GM13976 (cell line): ENCODE measurements at regions not wholly inside any gene's neighbourhood (a gene's known extent, or its start where the extent isn't known, plus 50 kb on each side); places are given as distances from the start of the nearest gene placed in this dataset.
A peak's percentile ranks its signal among the peaks of the same experiment; 100 is the strongest.
"Not testable (repeated sequence)": the region's sequence is repeated elsewhere in the genome, so short reads cannot be mapped to it uniquely, and the experiment has no call there.

Experiments used
- DNase-seq: peaks from one replicate; pipeline ENCODE4 v3.0.0; 2012; ENCODE audit warnings: low spot score
- CTCF ChIP-seq: IDR thresholded peaks from 2 replicates; pipeline ENCODE4 v1.5.1; 2012; ENCODE audit warnings: borderline replicate concordance, mild to moderate bottlenecking; ENCODE audit not compliant: insufficient read depth; ENCODE audit errors: extremely low read depth, missing control alignments, control extremely low read depth
- in situ Hi-C: fragments of 300-500 bp; cut with MboI; formaldehyde crosslinking; loops from one replicate; pipeline ENCODE4 v1.12.0; 2022; ENCODE audit warnings: low sequenced_read_pairs, mixed read lengths, inconsistent platforms; ENCODE audit not compliant: unreplicated experiment

GRCh38 chr21:14010729-14011128 lies 200.0 kb downstream of the LIPI start:
- DNase-seq, result no peak
- no peak for TF ChIP-seq CTCF
- in situ Hi-C loops, result no loop called here

GRCh38 chr21:14009990-14010389 lies 200.8 kb downstream of the LIPI start:
- in situ Hi-C loops, DNase-seq: not testable (repeated sequence)

- DNase-seq, in situ Hi-C loops: not testable (repeated sequence)
Observed at GRCh38 chr21:14009238-14009981, 201.3 kb downstream of the LIPI start.

GRCh38 chr21:14008436-14008835 lies 202.3 kb downstream of the LIPI start:
- in situ Hi-C loops, DNase-seq: not testable (repeated sequence)

- DNase-seq, in situ Hi-C loops: not testable (repeated sequence)
Observed at GRCh38 chr21:14008006-14008405, 202.7 kb downstream of the LIPI start.

- in situ Hi-C loops, DNase-seq: not testable (repeated sequence)
Observed at GRCh38 chr21:14006144-14006543, 204.6 kb downstream of the LIPI start.

GRCh38 chr21:13986996-13987958 lies 223.5 kb downstream of the LIPI start:
- DNase-seq, in situ Hi-C loops: not testable (repeated sequence)

GRCh38 chr21:13985865-13986863 lies 224.6 kb downstream of the LIPI start:
- in situ Hi-C loops, DNase-seq: not testable (repeated sequence)

GRCh38 chr21:13985137-13985864 lies 225.5 kb downstream of the LIPI start:
- DNase-seq, in situ Hi-C loops: not testable (repeated sequence)

- in situ Hi-C loops, DNase-seq: not testable (repeated sequence)
Observed at GRCh38 chr21:13984728-13985127, 226.0 kb downstream of the LIPI start.

- DNase-seq, in situ Hi-C loops: not testable (repeated sequence)
Observed at GRCh38 chr21:13981176-13982087, 229.3 kb downstream of the LIPI start.

GRCh38 chr21:13980115-13980662 lies 230.6 kb downstream of the LIPI start:
- in situ Hi-C loops, result not testable (repeated sequence)
- DNase-seq, result peak; percentile 43

GRCh38 chr21:13979608-13980007 lies 231.1 kb downstream of the LIPI start:
- peak; percentile 16 for DNase-seq
- in situ Hi-C loops, result not testable (repeated sequence)

- in situ Hi-C loops, result not testable (repeated sequence)
Observed at GRCh38 chr21:13974582-13974981, 236.2 kb downstream of the LIPI start.

GRCh38 chr21:13969853-13970252 lies 240.9 kb downstream of the LIPI start:
- DNase-seq, in situ Hi-C loops: not testable (repeated sequence)

More at GRCh38 chr21:13974582-13974981, 236.2 kb downstream of the LIPI start:
- not testable (repeated sequence) for DNase-seq
